ENCODE measurements at regions not wholly inside any gene's neighbourhood (a gene's known extent, or its start where the extent isn't known, plus 50 kb on each side); places are given as distances from the start of the nearest gene placed in this dataset.

GRCh38 chr14:44812672-44813071 lies 149.1 kb downstream of the KLHL28 start:
- TF ChIP-seq CTCF (optimal IDR thresholded peaks at IDR 0.05 in 1 of 3, IDR thresholded peaks at IDR 0.05 in 1 of 3, conservative IDR thresholded peaks at IDR 0.05 in 1 of 3; ENCODE audit: extremely low read depth in 1 of 3, insufficient read depth in 2 of 3, low read length in 3 of 3), result no peak
- TF ChIP-seq EZH2 (IDR thresholded peaks at IDR 0.05; ENCODE audit: low read length), result no peak

Measured in keratinocyte (primary cell).